ENCODE measurements at regions not wholly inside any gene's neighbourhood (a gene's known extent, or its start where the extent isn't known, plus 50 kb on each side); places are given as distances from the start of the nearest gene placed in this dataset.
A peak's percentile ranks its signal among the peaks of the same experiment; 100 is the strongest.

DNA sequence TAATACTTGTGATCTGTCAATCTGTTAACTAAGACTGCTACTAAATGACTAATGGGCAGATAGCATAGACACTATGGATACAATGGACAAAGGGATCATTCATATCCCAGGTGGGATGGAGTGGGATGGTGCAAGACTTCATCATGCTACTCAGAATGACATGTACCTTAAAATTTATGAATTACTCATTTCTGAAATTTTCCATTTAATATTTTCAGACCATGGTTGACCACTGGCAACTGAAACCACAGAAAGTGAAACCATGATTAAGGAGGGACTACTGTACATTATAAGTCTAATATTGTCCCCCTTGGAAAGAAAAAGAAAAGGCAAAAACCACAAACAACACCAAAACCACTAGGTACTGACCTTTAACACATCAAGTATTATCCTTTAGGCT is 247.0 kb upstream of the SYT4 start:
- Histone ChIP-seq H3K36me3 (ENCODE audit: insufficient read depth, low read length) (no peaks in the 10 kb centered on the region), H3K79me2 (ENCODE audit: control insufficient read depth, insufficient read depth, low read length, unreplicated experiment) (no peaks in the 10 kb centered on the region), H3K27me3 (ENCODE audit: insufficient read depth, low read length) (no peaks in the 10 kb centered on the region), H3K27ac (ENCODE audit: low read depth, low read length) (no peak overlapping the region), H2AFZ (ENCODE audit: low read length, unreplicated experiment) (no peak overlapping the region), H3K4me3 (ENCODE audit: low read depth, low read length) (no peak overlapping the region), H3K4me1 (ENCODE audit: control insufficient read depth, insufficient read depth, low read length, unreplicated experiment) (peaks cover 13% of the 10 kb centered on the region)

DNA sequence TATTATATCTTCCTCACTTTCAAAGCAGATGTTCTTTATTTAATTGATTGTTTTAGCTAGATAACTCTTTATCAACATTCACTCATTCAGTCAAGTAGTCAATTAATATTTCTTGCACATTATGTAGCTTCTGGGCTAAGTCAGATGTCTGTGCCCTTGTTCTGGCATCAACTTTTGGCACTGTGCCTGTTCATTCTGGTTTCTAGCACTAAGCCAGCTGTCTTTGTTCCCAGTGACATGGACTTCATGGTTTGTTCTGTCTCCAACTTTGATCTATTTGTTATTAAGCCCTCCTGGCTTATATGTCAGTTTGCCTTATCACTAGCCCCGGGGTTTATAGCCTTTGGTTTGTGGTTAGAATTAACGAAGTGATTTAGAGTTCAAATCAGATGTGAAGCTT is 247.9 kb upstream of the SYT4 start:
- H3K4me1 ChIP-seq (ENCODE audit: control insufficient read depth, insufficient read depth, low read length, unreplicated experiment) = peaks cover 13% of the 10 kb centered on the region
- no peak overlapping the region for H3K27ac ChIP-seq (ENCODE audit: low read depth, low read length)
- no peaks in the 10 kb centered on the region for H3K27me3 ChIP-seq (ENCODE audit: insufficient read depth, low read length)
- H2AFZ ChIP-seq (ENCODE audit: low read length, unreplicated experiment) = no peak overlapping the region
- H3K79me2 ChIP-seq (ENCODE audit: control insufficient read depth, insufficient read depth, low read length, unreplicated experiment) = no peaks in the 10 kb centered on the region
- no peak overlapping the region for H3K4me3 ChIP-seq (ENCODE audit: low read depth, low read length)
- H3K36me3 ChIP-seq (ENCODE audit: insufficient read depth, low read length) = no peaks in the 10 kb centered on the region

DNA sequence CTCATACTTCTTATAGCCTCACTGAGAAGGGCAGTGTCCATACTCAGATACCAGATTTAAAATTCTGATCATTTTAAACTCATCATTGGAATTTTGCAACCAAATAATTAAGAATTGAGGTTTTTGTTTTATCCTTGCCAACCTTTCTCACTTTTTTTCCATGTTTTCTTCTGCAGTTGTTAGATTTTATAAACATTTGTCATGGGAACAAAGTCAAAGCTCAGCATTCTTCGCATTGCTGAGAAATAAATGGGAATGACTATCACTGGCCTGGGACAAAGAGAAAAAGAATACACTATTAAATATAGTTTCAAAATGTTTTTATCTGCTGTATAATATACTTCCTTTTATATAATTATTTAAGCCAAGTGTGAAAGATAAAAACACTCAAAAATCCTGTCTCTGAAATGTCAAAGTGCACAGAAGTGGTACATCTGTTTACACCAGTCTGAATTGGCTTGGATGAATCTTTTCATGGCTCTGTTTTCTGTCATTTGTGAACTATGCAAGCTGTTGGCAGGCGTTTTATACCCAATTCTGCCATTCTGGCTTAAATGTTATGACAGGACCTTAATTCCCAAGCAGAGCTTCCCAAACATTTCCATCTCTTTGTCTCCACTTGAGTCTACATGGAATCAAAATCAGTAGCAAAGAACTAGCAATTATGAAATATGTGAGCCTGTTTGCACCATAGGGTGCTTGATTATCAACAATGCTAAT is 249.3 kb upstream of the SYT4 start:
- H2AFZ ChIP-seq (ENCODE audit: low read length, unreplicated experiment) = no peak overlapping the region

DNA sequence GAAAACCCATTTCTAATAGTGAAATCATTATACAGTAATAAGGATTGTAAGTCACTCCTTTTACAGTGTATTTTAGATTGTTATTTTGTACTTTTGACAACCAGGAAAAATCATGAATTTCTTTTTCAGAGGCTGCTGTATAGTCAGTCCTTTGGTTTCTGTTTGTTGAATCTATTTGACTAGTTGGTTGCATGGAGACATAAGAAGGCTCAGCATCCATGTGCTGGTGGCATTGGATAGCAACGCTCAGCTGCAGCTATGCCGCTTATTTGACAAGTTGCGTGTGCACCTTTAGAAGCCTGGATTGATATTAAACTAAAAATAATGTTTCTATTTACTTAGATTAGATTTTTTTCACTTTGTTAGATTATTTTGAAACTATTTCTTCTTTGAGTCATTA is 254.1 kb upstream of the SYT4 start:
- Histone ChIP-seq H2AFZ (ENCODE audit: low read length, unreplicated experiment) (no peak overlapping the region), H3K36me3 (ENCODE audit: insufficient read depth, low read length) (no peaks in the 10 kb centered on the region), H3K79me2 (ENCODE audit: control insufficient read depth, insufficient read depth, low read length, unreplicated experiment) (no peaks in the 10 kb centered on the region), H3K4me3 (ENCODE audit: low read depth, low read length) (no peak overlapping the region), H3K4me1 (ENCODE audit: control insufficient read depth, insufficient read depth, low read length, unreplicated experiment) (peaks cover 34% of the 10 kb centered on the region), H3K27me3 (ENCODE audit: insufficient read depth, low read length) (no peaks in the 10 kb centered on the region), H3K27ac (ENCODE audit: low read depth, low read length) (no peak overlapping the region)

More for the DNA sequence above, 249.3 kb upstream of the SYT4 start:
- Histone ChIP-seq H3K27me3 (ENCODE audit: insufficient read depth, low read length) (no peaks in the 10 kb centered on the region), H3K36me3 (ENCODE audit: insufficient read depth, low read length) (no peaks in the 10 kb centered on the region), H3K4me1 (ENCODE audit: control insufficient read depth, insufficient read depth, low read length, unreplicated experiment) (peaks cover 13% of the 10 kb centered on the region), H3K4me3 (ENCODE audit: low read depth, low read length) (no peak overlapping the region), H3K79me2 (ENCODE audit: control insufficient read depth, insufficient read depth, low read length, unreplicated experiment) (no peaks in the 10 kb centered on the region), H3K27ac (ENCODE audit: low read depth, low read length) (peak overlapping the region; percentile 50)

DNA sequence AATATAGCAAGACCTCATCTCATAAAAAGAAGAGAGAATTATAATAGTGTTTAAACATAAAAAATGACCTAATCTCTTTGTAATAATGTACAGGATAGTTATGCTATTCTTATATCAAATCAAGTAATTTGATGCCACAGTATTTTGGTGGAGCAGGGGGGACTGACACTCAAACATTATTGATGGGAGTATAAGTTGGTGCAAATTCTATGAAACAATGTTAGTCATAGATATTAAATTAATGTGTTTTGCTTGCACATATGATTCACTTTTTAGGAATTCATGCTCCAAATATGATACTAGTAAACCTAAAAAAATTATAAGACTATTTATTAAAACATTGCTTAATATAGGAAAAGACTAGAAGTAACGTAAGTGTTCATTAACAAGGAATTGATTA is 256.1 kb upstream of the SYT4 start:
- H2AFZ ChIP-seq (ENCODE audit: low read length, unreplicated experiment) = no peak overlapping the region
- H3K27me3 ChIP-seq (ENCODE audit: insufficient read depth, low read length) = no peaks in the 10 kb centered on the region
- H3K36me3 ChIP-seq (ENCODE audit: insufficient read depth, low read length) = no peaks in the 10 kb centered on the region
- H3K79me2 ChIP-seq (ENCODE audit: control insufficient read depth, insufficient read depth, low read length, unreplicated experiment) = no peaks in the 10 kb centered on the region
- H3K4me1 ChIP-seq (ENCODE audit: control insufficient read depth, insufficient read depth, low read length, unreplicated experiment) = peaks cover 31% of the 10 kb centered on the region
- peak overlapping the region; percentile 17; the same call in 1 of the 2 replicates for H3K27ac ChIP-seq (ENCODE audit: low read depth, low read length)
- no peak overlapping the region for H3K4me3 ChIP-seq (ENCODE audit: low read depth, low read length)

DNA sequence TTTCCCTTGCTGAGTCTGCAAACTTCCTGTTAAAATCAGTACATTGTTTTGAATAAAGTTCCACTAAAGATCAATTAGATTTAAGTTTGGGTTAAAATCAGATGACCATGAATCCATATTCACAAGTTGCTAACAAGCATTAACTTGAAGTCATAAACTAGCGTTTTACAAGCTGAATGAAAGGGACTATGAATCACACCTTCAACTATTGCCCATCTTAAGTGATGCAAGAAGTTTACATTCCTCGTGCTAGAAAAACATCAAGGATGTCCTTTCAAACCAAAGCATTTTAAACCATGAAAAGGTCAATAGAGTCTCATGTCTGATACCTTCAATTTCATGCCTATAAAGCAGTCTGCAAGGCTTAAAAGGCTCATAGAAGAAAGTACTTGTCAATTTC is 257.2 kb upstream of the SYT4 start:
- no peaks in the 10 kb centered on the region for H3K79me2 ChIP-seq (ENCODE audit: control insufficient read depth, insufficient read depth, low read length, unreplicated experiment)

DNA sequence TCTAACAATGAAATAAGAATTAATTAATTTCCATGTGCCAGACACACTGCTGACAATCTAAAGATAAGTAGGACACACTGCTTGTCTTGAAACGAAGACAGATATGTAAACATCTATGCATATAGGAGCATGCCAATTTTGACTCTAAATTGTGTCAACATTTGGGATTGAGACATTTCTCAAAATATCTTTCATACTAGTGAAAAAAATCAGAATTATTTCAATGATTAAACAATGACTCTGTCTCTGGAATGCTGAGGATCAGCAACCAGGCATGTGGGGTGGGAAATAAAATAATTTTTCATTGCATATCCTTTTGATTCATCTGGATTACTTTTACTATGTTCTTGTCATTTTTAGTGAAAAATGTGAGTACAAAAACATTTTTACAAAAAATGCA is 262.6 kb upstream of the SYT4 start:
- Histone ChIP-seq H3K27ac (ENCODE audit: low read depth, low read length) (peak overlapping the region; percentile 8; the same call in 1 of the 2 replicates), H3K27me3 (ENCODE audit: insufficient read depth, low read length) (no peaks in the 10 kb centered on the region), H3K79me2 (ENCODE audit: control insufficient read depth, insufficient read depth, low read length, unreplicated experiment) (no peaks in the 10 kb centered on the region), H3K36me3 (ENCODE audit: insufficient read depth, low read length) (no peaks in the 10 kb centered on the region), H3K4me3 (ENCODE audit: low read depth, low read length) (no peak overlapping the region), H3K4me1 (ENCODE audit: control insufficient read depth, insufficient read depth, low read length, unreplicated experiment) (peaks cover 30% of the 10 kb centered on the region), H2AFZ (ENCODE audit: low read length, unreplicated experiment) (no peak overlapping the region)

More for the DNA sequence above, 257.2 kb upstream of the SYT4 start:
- H3K27me3 ChIP-seq (ENCODE audit: insufficient read depth, low read length) = no peaks in the 10 kb centered on the region
- peak overlapping the region; percentile 60 for H2AFZ ChIP-seq (ENCODE audit: low read length, unreplicated experiment)
- peak overlapping the region; percentile 47; the same call in 1 of the 2 replicates for H3K4me3 ChIP-seq (ENCODE audit: low read depth, low read length)
- peak overlapping the region; percentile 17 for H3K27ac ChIP-seq (ENCODE audit: low read depth, low read length)
- H3K4me1 ChIP-seq (ENCODE audit: control insufficient read depth, insufficient read depth, low read length, unreplicated experiment) = peaks cover 35% of the 10 kb centered on the region
- H3K36me3 ChIP-seq (ENCODE audit: insufficient read depth, low read length) = no peaks in the 10 kb centered on the region

DNA sequence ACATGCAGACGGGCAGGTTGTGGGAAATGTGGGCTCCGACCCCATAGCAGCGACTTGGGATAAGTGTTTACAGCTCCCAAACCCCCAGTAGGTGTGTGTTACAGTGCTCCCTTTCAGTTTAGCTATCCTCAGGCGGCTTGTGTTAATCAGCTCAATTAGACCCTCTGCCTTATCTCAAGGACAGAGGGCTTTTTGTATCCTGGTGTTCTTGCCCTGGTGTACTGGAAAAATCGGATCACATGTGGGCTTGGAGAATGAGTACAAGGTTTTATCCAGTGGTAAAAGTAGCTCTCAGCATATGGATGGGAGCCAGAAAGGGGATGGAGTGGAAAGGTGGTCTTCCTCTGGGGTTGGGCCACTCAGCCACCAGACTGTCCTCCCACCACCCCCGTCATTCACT is 264.7 kb upstream of the SYT4 start:
- Histone ChIP-seq H3K36me3 (ENCODE audit: insufficient read depth, low read length) (no peaks in the 10 kb centered on the region), H2AFZ (ENCODE audit: low read length, unreplicated experiment) (no peak overlapping the region), H3K4me1 (ENCODE audit: control insufficient read depth, insufficient read depth, low read length, unreplicated experiment) (peaks cover 24% of the 10 kb centered on the region), H3K27me3 (ENCODE audit: insufficient read depth, low read length) (no peaks in the 10 kb centered on the region), H3K79me2 (ENCODE audit: control insufficient read depth, insufficient read depth, low read length, unreplicated experiment) (no peaks in the 10 kb centered on the region), H3K27ac (ENCODE audit: low read depth, low read length) (no peak overlapping the region), H3K4me3 (ENCODE audit: low read depth, low read length) (no peak overlapping the region)

DNA sequence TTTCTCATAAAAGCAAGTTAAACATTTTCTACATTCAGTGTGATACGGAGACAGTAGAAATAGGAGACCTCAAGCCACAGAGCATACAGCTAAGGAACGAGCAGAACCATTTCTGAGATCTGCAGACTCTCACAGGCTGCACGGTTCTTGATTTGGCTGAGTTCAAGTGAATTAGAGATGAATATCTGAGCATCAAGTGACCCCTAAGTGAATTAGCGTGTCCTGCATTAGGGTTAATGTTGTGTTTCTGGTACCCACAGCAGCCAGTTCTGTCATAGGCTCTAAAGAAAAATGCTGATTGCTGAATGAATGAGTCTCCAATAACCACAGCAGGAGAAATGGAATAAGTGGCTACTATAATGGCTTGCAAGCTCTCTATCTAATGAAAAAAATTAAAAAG is 265.9 kb upstream of the SYT4 start:
- no peak overlapping the region for H3K27ac ChIP-seq (ENCODE audit: low read depth, low read length)
- no peaks in the 10 kb centered on the region for H3K27me3 ChIP-seq (ENCODE audit: insufficient read depth, low read length)
- H3K36me3 ChIP-seq (ENCODE audit: insufficient read depth, low read length) = no peaks in the 10 kb centered on the region
- no peaks in the 10 kb centered on the region for H3K79me2 ChIP-seq (ENCODE audit: control insufficient read depth, insufficient read depth, low read length, unreplicated experiment)
- no peak overlapping the region for H2AFZ ChIP-seq (ENCODE audit: low read length, unreplicated experiment)
- H3K4me1 ChIP-seq (ENCODE audit: control insufficient read depth, insufficient read depth, low read length, unreplicated experiment) = peaks cover 18% of the 10 kb centered on the region
- no peak overlapping the region for H3K4me3 ChIP-seq (ENCODE audit: low read depth, low read length)

GRCh38 chr18:43547456-43547855 is 270.2 kb upstream of the SYT4 start:
- Histone ChIP-seq H3K79me2 (ENCODE audit: control insufficient read depth, insufficient read depth, low read length, unreplicated experiment) (no peaks in the 10 kb centered on the region), H3K4me1 (ENCODE audit: control insufficient read depth, insufficient read depth, low read length, unreplicated experiment) (no peaks in the 10 kb centered on the region), H3K4me3 (ENCODE audit: low read depth, low read length) (no peak overlapping the region), H3K27me3 (ENCODE audit: insufficient read depth, low read length) (no peaks in the 10 kb centered on the region), H2AFZ (ENCODE audit: low read length, unreplicated experiment) (no peak overlapping the region), H3K27ac (ENCODE audit: low read depth, low read length) (no peak overlapping the region), H3K36me3 (ENCODE audit: insufficient read depth, low read length) (no peaks in the 10 kb centered on the region)

DNA sequence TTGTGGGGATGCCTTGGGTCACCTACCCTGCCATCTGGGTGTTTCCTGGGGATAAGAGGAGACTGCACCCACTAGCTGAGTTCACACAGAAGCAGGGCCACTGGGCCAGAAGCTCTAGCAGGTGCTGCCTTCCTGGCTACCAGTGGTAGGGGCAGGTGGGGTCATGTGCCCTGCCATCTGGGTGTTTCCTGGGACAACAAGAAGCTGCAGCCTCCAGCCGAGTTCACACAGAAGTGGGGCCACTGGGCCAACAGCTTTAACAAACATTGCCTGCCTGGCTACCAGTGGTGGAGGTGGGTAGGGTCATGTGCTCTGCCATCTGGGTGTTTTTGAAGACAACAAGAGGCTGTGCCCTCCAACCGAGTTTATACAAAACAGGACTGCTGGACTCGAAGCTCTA is 282.2 kb upstream of the SYT4 start:
- Histone ChIP-seq H3K79me2 (ENCODE audit: control insufficient read depth, insufficient read depth, low read length, unreplicated experiment) (no peaks in the 10 kb centered on the region), H3K4me1 (ENCODE audit: control insufficient read depth, insufficient read depth, low read length, unreplicated experiment) (peaks cover 6% of the 10 kb centered on the region), H3K27ac (ENCODE audit: low read depth, low read length) (no peak overlapping the region), H3K27me3 (ENCODE audit: insufficient read depth, low read length) (0 out of 2 replicates have a peak, but pooled peaks cover 2% of the 10 kb centered on the region), H3K4me3 (ENCODE audit: low read depth, low read length) (no peak overlapping the region), H3K36me3 (ENCODE audit: insufficient read depth, low read length) (no peaks in the 10 kb centered on the region), H2AFZ (ENCODE audit: low read length, unreplicated experiment) (no peak overlapping the region)

Data from ACC112 (cell line).